H9 (cell line): ENCODE measurements at regions not wholly inside any gene's neighbourhood (a gene's known extent, or its start where the extent isn't known, plus 50 kb on each side); places are given as distances from the start of the nearest gene placed in this dataset.

ENCODE experiments used
- DNase-seq: peaks from one replicate; pipeline ENCODE4 v3.0.0-alpha.2; 2017
- H2AFZ ChIP-seq: one replicate; pipeline ENCODE4 v1.6.1; 2013; ENCODE audit warnings: mild to moderate bottlenecking, low read length, control low read depth, moderate library complexity
- H2AK5ac ChIP-seq: 2 replicates; pipeline ENCODE4 v1.6.1; 2013; ENCODE audit warnings: low read length, control low read depth, mixed read lengths; ENCODE audit not compliant: insufficient read length
- H2BK120ac ChIP-seq: one replicate; pipeline ENCODE4 v1.6.1; 2013; ENCODE audit warnings: low read depth, mild to moderate bottlenecking, low read length, control low read depth, inconsistent platforms; ENCODE audit not compliant: poor library complexity, severe bottlenecking
- H2BK12ac ChIP-seq: 2 replicates; pipeline ENCODE4 v1.6.1; 2013; ENCODE audit warnings: low read length, control low read depth, mixed read lengths, low read depth; ENCODE audit not compliant: insufficient read length
- H2BK15ac ChIP-seq: 2 replicates; pipeline ENCODE4 v1.6.1; 2013; ENCODE audit warnings: low read depth, low read length, control low read depth
- H2BK20ac ChIP-seq: one replicate; pipeline ENCODE4 v1.6.1; 2013; ENCODE audit warnings: low read depth, mild to moderate bottlenecking, low read length, control low read depth, inconsistent platforms; ENCODE audit not compliant: poor library complexity, severe bottlenecking
- H2BK5ac ChIP-seq: 2 replicates; pipeline ENCODE4 v1.6.1; 2013; ENCODE audit warnings: low read length, control low read depth, mixed read lengths; ENCODE audit not compliant: insufficient read length
- H3K14ac ChIP-seq: 2 replicates; pipeline ENCODE4 v1.6.1; 2013; ENCODE audit warnings: low read length, control low read depth; ENCODE audit not compliant: insufficient read depth
- H3K18ac ChIP-seq: 2 replicates; pipeline ENCODE4 v1.6.1; 2013; ENCODE audit warnings: low read depth, mild to moderate bottlenecking, mixed read lengths, low read length, control low read depth; ENCODE audit not compliant: insufficient read length
- H3K23ac ChIP-seq: 2 replicates; pipeline ENCODE4 v1.6.1; 2013; ENCODE audit warnings: low read length, control low read depth, mixed read lengths, low read depth; ENCODE audit not compliant: insufficient read length
- H3K23me2 ChIP-seq: 2 replicates; pipeline ENCODE4 v1.6.1; 2013; ENCODE audit warnings: low read depth, mild to moderate bottlenecking, mixed read lengths, low read length, control low read depth; ENCODE audit not compliant: insufficient read length, poor library complexity, severe bottlenecking
- H3K27ac ChIP-seq: 2 replicates; pipeline ENCODE4 v1.5.1; 2013; ENCODE audit warnings: low read length, control low read depth, mixed read lengths, low read depth; ENCODE audit not compliant: insufficient read length
- H3K27me3 ChIP-seq: 2 replicates; pipeline ENCODE4 v1.6.1; 2013; ENCODE audit warnings: low read length, control low read depth, inconsistent platforms; ENCODE audit not compliant: insufficient read depth
- H3K4ac ChIP-seq: 2 replicates; pipeline ENCODE4 v1.6.1; 2013; ENCODE audit warnings: low read depth, mild to moderate bottlenecking, control low read depth, inconsistent platforms, low read length, moderate library complexity
- H3K4me1 ChIP-seq: 2 replicates; pipeline ENCODE4 v1.6.1; 2013; ENCODE audit warnings: low read length, control low read depth, inconsistent platforms; ENCODE audit not compliant: insufficient read depth
- H3K4me2 ChIP-seq: 2 replicates; pipeline ENCODE4 v1.6.1; 2013; ENCODE audit warnings: low read length, control low read depth, mixed read lengths; ENCODE audit not compliant: insufficient read length, insufficient read depth
- H3K56ac ChIP-seq: 2 replicates; pipeline ENCODE4 v1.6.1; 2013; ENCODE audit warnings: low read depth, mild to moderate bottlenecking, mixed read lengths, low read length, control low read depth; ENCODE audit not compliant: insufficient read length
- H3K79me1 ChIP-seq: 2 replicates; pipeline ENCODE4 v1.6.1; 2013; ENCODE audit warnings: low read depth, mild to moderate bottlenecking, moderate library complexity, low read length, control low read depth, inconsistent platforms; ENCODE audit not compliant: insufficient read depth, poor library complexity, severe bottlenecking
- H3K79me2 ChIP-seq: 2 replicates; pipeline ENCODE4 v1.6.1; 2013; ENCODE audit warnings: low read length, control low read depth, inconsistent platforms; ENCODE audit not compliant: insufficient read depth
- H3K9ac ChIP-seq: 2 replicates; pipeline ENCODE4 v1.6.1; 2013; ENCODE audit warnings: low read length, control low read depth, mixed read lengths; ENCODE audit not compliant: insufficient read length; ENCODE audit errors: extremely low read depth
- H3K9me3 ChIP-seq: one replicate; pipeline ENCODE4 v1.6.1; 2013; ENCODE audit warnings: low read depth, low read length, inconsistent platforms; ENCODE audit not compliant: control insufficient read depth
- H3T11ph ChIP-seq: one replicate; pipeline ENCODE4 v1.6.1; 2013; ENCODE audit warnings: mild to moderate bottlenecking, low read length, control low read depth, inconsistent platforms
- H4K20me1 ChIP-seq: one replicate; pipeline ENCODE4 v1.6.1; 2013; ENCODE audit not compliant: control insufficient read depth, insufficient read length, insufficient read depth
- H4K5ac ChIP-seq: 2 replicates; pipeline ENCODE4 v1.6.1; 2013; ENCODE audit warnings: low read depth, mild to moderate bottlenecking, mixed read lengths, low read length, control low read depth; ENCODE audit not compliant: insufficient read length
- H4K8ac ChIP-seq: replicated peaks from 2 replicates; pipeline ENCODE4 v1.6.1; 2013; ENCODE audit warnings: low read length, control low read depth, mixed read lengths, low read depth; ENCODE audit not compliant: insufficient read length
- H4K91ac ChIP-seq: 2 replicates; pipeline ENCODE4 v1.6.1; 2013; ENCODE audit warnings: low read depth, mild to moderate bottlenecking, moderate library complexity, mixed read lengths, low read length, control low read depth; ENCODE audit not compliant: insufficient read length
- H3K27ac Mint-ChIP-seq, 3 experiments: 2 replicates in 2 of 3; 3 replicates in 1 of 3; pipeline ENCODE4 v1.8.0; 2020 to 2021; ENCODE audit warnings: mixed read lengths in 3 of 3, mild to moderate bottlenecking in 1 of 3, moderate library complexity in 1 of 3
- H3K27me3 Mint-ChIP-seq: 2 replicates; pipeline ENCODE4 v1.8.0; 2021; ENCODE audit warnings: low read depth, mild to moderate bottlenecking, moderate library complexity, mixed read lengths
- H3K36me3 Mint-ChIP-seq, 3 experiments: 2 replicates in 2 of 3; 3 replicates in 1 of 3; pipeline ENCODE4 v1.8.0; 2020 to 2021; ENCODE audit warnings: low read depth in 3 of 3, mixed read lengths in 3 of 3; ENCODE audit not compliant: insufficient read depth in 1 of 3
- H3K4me1 Mint-ChIP-seq, 2 experiments: 2 replicates each; pipeline ENCODE4 v1.8.0; 2020; ENCODE audit warnings: mixed read lengths in 2 of 2
- H3K4me3 Mint-ChIP-seq, 2 experiments: 2 replicates in 1 of 2; 3 replicates in 1 of 2; pipeline ENCODE4 v1.8.0; 2020 to 2021; ENCODE audit warnings: mild to moderate bottlenecking in 2 of 2, mixed read lengths in 2 of 2, moderate library complexity in 1 of 2
- H3K9me3 Mint-ChIP-seq, 2 experiments: 2 replicates in 1 of 2; 3 replicates in 1 of 2; pipeline ENCODE4 v1.8.0; 2020; ENCODE audit warnings: mild to moderate bottlenecking in 2 of 2, mixed read lengths in 2 of 2, moderate library complexity in 1 of 2
- CTCF ChIP-seq: fragments of 200-600 bp; sonication (generic); conservative IDR thresholded peaks from 3 replicates; pipeline ENCODE4 v1.8.0; 2021; ENCODE audit warnings: antibody characterized with exemption, mild to moderate bottlenecking
- WGBS: extraction: QIAGEN DNeasy Blood & Tissue Kit; methylation state at CpG from one replicate; pipeline ENCODE4 v1.1.7; 2013; ENCODE audit warnings: missing lambda C conversion rate, low lambda C conversion rate, mixed read lengths; ENCODE audit not compliant: insufficient read length; ENCODE audit errors: extremely low coverage; 5-methylcytosine and 5-hydroxymethylcytosine counted together

- TF ChIP-seq CTCF: no peak
- Histone ChIP-seq H3K18ac (no peak overlapping the region), H3K27ac (no peak overlapping the region), H3K4me2 (no peak overlapping the region), H3K9me3 (no peaks in the 10 kb centered on the region), H2BK5ac (no peak overlapping the region), H3K56ac (no peak overlapping the region), H2AFZ (no peak overlapping the region), H4K8ac (no peak overlapping the region), H4K20me1 (no peaks in the 10 kb centered on the region), H3K4ac (no peak overlapping the region), H3T11ph (no peak overlapping the region), H2AK5ac (no peak overlapping the region), H3K23ac (no peak overlapping the region), H3K27me3 (no peaks in the 10 kb centered on the region), H2BK15ac (no peak overlapping the region), H3K14ac (no peak overlapping the region), H3K9ac (no peak overlapping the region), H4K5ac (no peak overlapping the region), H2BK20ac (no peak overlapping the region), H2BK120ac (no peak overlapping the region), H3K79me1 (no peaks in the 10 kb centered on the region), H4K91ac (no peak overlapping the region), H3K23me2 (no peaks in the 10 kb centered on the region), H3K79me2 (no peaks in the 10 kb centered on the region), H2BK12ac (no peak overlapping the region), H3K4me1 (no peaks in the 10 kb centered on the region)
- peaks cover 7 to 8% of the 10 kb centered on the region in 2 experiments for H3K4me1 Mint-ChIP-seq
- no peak overlapping the region for H3K27ac Mint-ChIP-seq
- no peak for DNase-seq
- no peaks in the 10 kb centered on the region for H3K27me3 Mint-ChIP-seq
- no peak overlapping the region for H3K4me3 Mint-ChIP-seq
- peaks cover 0 to 3% (median 0%) of the 10 kb centered on the region in 3 experiments; a peak in 1 of 7 replicates for H3K36me3 Mint-ChIP-seq
- H3K9me3 Mint-ChIP-seq: peaks cover 2 to 3% of the 10 kb centered on the region in 2 experiments; a peak in 2 of 5 replicates
- no CpG with 5 or more reads among the region's 6 CpGs for WGBS
These were observed 909.2 kb upstream of the LRRN3 start for GRCh38 chr7:110181768-110182167.
